DOHH2 (cell line): ENCODE measurements at regions not wholly inside any gene's neighbourhood (a gene's known extent, or its start where the extent isn't known, plus 50 kb on each side); places are given as distances from the start of the nearest gene placed in this dataset.

Source experiments
- H3F3A ChIP-seq: fragments of 200-600 bp; sonication (generic), shearing (Covaris generic); 2 replicates; pipeline ENCODE4 v1.6.0; 2016; ENCODE audit warnings: antibody characterized with exemption, mild to moderate bottlenecking; ENCODE audit not compliant: control insufficient read depth, insufficient read depth
- H3K27ac ChIP-seq: fragments of 200-600 bp; sonication (generic); 2 replicates; pipeline ENCODE4 v1.5.1; 2014; ENCODE audit warnings: low read depth, mild to moderate bottlenecking, low read length, moderate library complexity
- H3K27me3 ChIP-seq: fragments of 200-600 bp; sonication (generic); 2 replicates; pipeline ENCODE4 v1.6.1; 2014; ENCODE audit warnings: mild to moderate bottlenecking, low read length, mixed read lengths; ENCODE audit not compliant: control insufficient read depth
- H3K36me3 ChIP-seq: fragments of 200-600 bp; sonication (generic); 2 replicates; pipeline ENCODE4 v1.6.1; 2014; ENCODE audit warnings: mild to moderate bottlenecking, low read length, moderate library complexity, mixed read lengths; ENCODE audit not compliant: control insufficient read depth
- H3K4me1 ChIP-seq: fragments of 200-600 bp; sonication (generic); 2 replicates; pipeline ENCODE4 v1.6.1; 2014; ENCODE audit warnings: mild to moderate bottlenecking, low read length, mixed read lengths; ENCODE audit not compliant: control insufficient read depth
- H3K4me2 ChIP-seq: fragments of 200-600 bp; sonication (generic); 2 replicates; pipeline ENCODE4 v1.6.0; 2014; ENCODE audit warnings: mild to moderate bottlenecking, low read length, moderate library complexity
- H3K4me3 ChIP-seq: fragments of 200-600 bp; sonication (generic); 2 replicates; pipeline ENCODE4 v1.5.1; 2014; ENCODE audit warnings: mild to moderate bottlenecking, low read length, mixed read lengths
- H3K79me2 ChIP-seq: fragments of 200-600 bp; sonication (generic); 2 replicates; pipeline ENCODE4 v1.6.1; 2014; ENCODE audit warnings: mild to moderate bottlenecking, low read length, mixed read lengths; ENCODE audit not compliant: control insufficient read depth
- H3K9me2 ChIP-seq: fragments of 200-600 bp; sonication (generic); replicated peaks from 2 replicates; pipeline ENCODE4 v1.6.1; 2014; ENCODE audit warnings: mild to moderate bottlenecking, low read length, mixed read lengths; ENCODE audit not compliant: control insufficient read depth
- H3K9me3 ChIP-seq: fragments of 200-600 bp; sonication (generic); 2 replicates; pipeline ENCODE4 v1.6.1; 2014; ENCODE audit warnings: antibody characterized with exemption, low read length, mixed read lengths; ENCODE audit not compliant: control insufficient read depth, insufficient read depth
- H4K20me1 ChIP-seq: fragments of 200-600 bp; sonication (generic); 2 replicates; pipeline ENCODE4 v1.6.0; 2014; ENCODE audit warnings: low read depth, mild to moderate bottlenecking, antibody characterized with exemption, low read length, moderate library complexity; ENCODE audit not compliant: control insufficient read depth, insufficient read depth
- CTCF ChIP-seq: fragments of 200-600 bp; sonication (generic); IDR thresholded peaks from one replicate; pipeline ENCODE4 v1.5.1; 2014; ENCODE audit warnings: antibody characterized with exemption, mild to moderate bottlenecking, low read depth, low read length; ENCODE audit not compliant: poor library complexity, severe bottlenecking
- EZH2phosphoT487 ChIP-seq: fragments of 200-600 bp; sonication (generic); IDR thresholded peaks from 2 replicates; pipeline ENCODE4 v1.6.1; 2017; ENCODE audit warnings: borderline replicate concordance, mild to moderate bottlenecking, antibody characterized with exemption, low read length, moderate library complexity, mixed read lengths

- Histone ChIP-seq H3K36me3 (no peaks in the 10 kb centered on the region), H3K4me3 (no peak overlapping the region), H3F3A (no peaks in the 10 kb centered on the region), H3K4me2 (no peak overlapping the region), H4K20me1 (no peaks in the 10 kb centered on the region), H3K9me2 (no peaks in the 10 kb centered on the region), H3K4me1 (no peaks in the 10 kb centered on the region), H3K27ac (no peak overlapping the region), H3K79me2 (no peaks in the 10 kb centered on the region), H3K27me3 (no peaks in the 10 kb centered on the region), H3K9me3 (no peaks in the 10 kb centered on the region)
- TF ChIP-seq EZH2phosphoT487 (no peak), CTCF (no peak)
Measured at GRCh38 chr7:42378149-42378548, 141.1 kb upstream of the GLI3 start.

- Histone ChIP-seq H3K79me2 (no peaks in the 10 kb centered on the region), H3F3A (no peaks in the 10 kb centered on the region), H4K20me1 (no peaks in the 10 kb centered on the region), H3K4me1 (no peaks in the 10 kb centered on the region), H3K27me3 (no peaks in the 10 kb centered on the region), H3K36me3 (no peaks in the 10 kb centered on the region), H3K4me3 (no peak overlapping the region), H3K9me2 (no peaks in the 10 kb centered on the region), H3K27ac (no peak overlapping the region), H3K9me3 (peaks cover 5% of the 10 kb centered on the region; the same call in 1 of the 2 replicates), H3K4me2 (no peak overlapping the region)
- TF ChIP-seq CTCF (no peak), EZH2phosphoT487 (no peak)
Measured at GRCh38 chr7:42373285-42373684, 136.3 kb upstream of the GLI3 start.

- Histone ChIP-seq H3K4me1 (no peaks in the 10 kb centered on the region), H3K27ac (no peak overlapping the region), H4K20me1 (no peaks in the 10 kb centered on the region), H3K9me3 (peaks cover 5% of the 10 kb centered on the region; the same call in 1 of the 2 replicates), H3K79me2 (no peaks in the 10 kb centered on the region), H3F3A (no peaks in the 10 kb centered on the region), H3K27me3 (no peaks in the 10 kb centered on the region), H3K36me3 (no peaks in the 10 kb centered on the region), H3K4me3 (no peak overlapping the region), H3K4me2 (no peak overlapping the region), H3K9me2 (no peaks in the 10 kb centered on the region)
- TF ChIP-seq EZH2phosphoT487 (no peak), CTCF (no peak)
Measured at GRCh38 chr7:42372479-42372878, 135.5 kb upstream of the GLI3 start.

GRCh38 chr7:42359946-42360345, 122.9 kb upstream of the GLI3 start:
- H3K27me3 ChIP-seq: no peaks in the 10 kb centered on the region
- H3K9me3 ChIP-seq: no peaks in the 10 kb centered on the region
- no peak overlapping the region for H3K4me3 ChIP-seq
- H3K27ac ChIP-seq: no peak overlapping the region
- H3F3A ChIP-seq: no peaks in the 10 kb centered on the region
- H3K79me2 ChIP-seq: no peaks in the 10 kb centered on the region
- H3K4me1 ChIP-seq: no peaks in the 10 kb centered on the region
- H3K9me2 ChIP-seq: no peaks in the 10 kb centered on the region
- no peak overlapping the region for H3K4me2 ChIP-seq
- TF ChIP-seq CTCF: no peak
- no peaks in the 10 kb centered on the region for H3K36me3 ChIP-seq
- H4K20me1 ChIP-seq: no peaks in the 10 kb centered on the region
